H1 (cell line): ENCODE measurements at regions not wholly inside any gene's neighbourhood (a gene's known extent, or its start where the extent isn't known, plus 50 kb on each side); places are given as distances from the start of the nearest gene placed in this dataset.

Experiments used
- CBX8 ChIP-seq: fragments of 300-800, 300-1000 bp; sonication (generic); IDR thresholded peaks from 2 replicates; pipeline ENCODE4 v1.7.1; 2016; ENCODE audit warnings: low read depth, low read length, borderline replicate concordance
- CHD1 ChIP-seq: IDR thresholded peaks from 2 replicates; pipeline ENCODE4 v1.6.1; 2012; ENCODE audit warnings: low read depth, low read length, improper control_type of control experiment
- CTBP2 ChIP-seq: IDR thresholded peaks from 2 replicates; pipeline ENCODE4 v1.7.0; 2011; ENCODE audit warnings: borderline replicate concordance, mild to moderate bottlenecking, moderate library complexity, mixed read lengths, low read length; ENCODE audit not compliant: insufficient read depth, insufficient read length
- RNF2 ChIP-seq: fragments of 200-900, 300-1000 bp; sonication (generic); IDR thresholded peaks from 2 replicates; pipeline ENCODE4 v1.7.1; 2016; ENCODE audit warnings: borderline replicate concordance, low read depth, mild to moderate bottlenecking, antibody characterized with exemption, low read length; ENCODE audit not compliant: poor library complexity, severe bottlenecking; ENCODE audit errors: missing control alignments
- TCF12 ChIP-seq: IDR thresholded peaks from 2 replicates; pipeline ENCODE4 v1.6.1; 2011; ENCODE audit warnings: low read depth, mild to moderate bottlenecking, low read length

DNA sequence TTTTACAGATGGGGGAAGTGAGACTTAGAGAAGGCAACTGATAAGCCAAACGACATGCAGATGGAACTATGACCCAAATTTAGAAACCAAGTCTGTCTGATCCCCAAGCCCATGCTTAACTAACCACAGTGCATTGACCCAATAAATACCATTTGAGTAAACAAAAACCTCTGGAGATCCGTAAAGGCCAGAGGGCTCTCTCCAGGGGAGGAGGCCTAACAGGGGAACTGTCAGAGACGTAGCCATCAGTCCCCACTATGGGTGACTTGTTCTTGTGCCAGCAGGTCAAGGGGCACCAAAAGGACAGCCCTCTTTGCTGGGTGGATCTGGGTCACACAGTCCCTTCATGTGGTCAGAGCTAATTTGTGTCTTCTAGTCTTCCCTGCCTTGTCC lies 420.2 kb downstream of the BCOR start (continued):
- TF ChIP-seq CBX8 (no peak), TCF12 (no peak), CHD1 (no peak), CTBP2 (no peak), RNF2 (no peak)
